ENCODE measurements at regions not wholly inside any gene's neighbourhood (a gene's known extent, or its start where the extent isn't known, plus 50 kb on each side); places are given as distances from the start of the nearest gene placed in this dataset.

DNA sequence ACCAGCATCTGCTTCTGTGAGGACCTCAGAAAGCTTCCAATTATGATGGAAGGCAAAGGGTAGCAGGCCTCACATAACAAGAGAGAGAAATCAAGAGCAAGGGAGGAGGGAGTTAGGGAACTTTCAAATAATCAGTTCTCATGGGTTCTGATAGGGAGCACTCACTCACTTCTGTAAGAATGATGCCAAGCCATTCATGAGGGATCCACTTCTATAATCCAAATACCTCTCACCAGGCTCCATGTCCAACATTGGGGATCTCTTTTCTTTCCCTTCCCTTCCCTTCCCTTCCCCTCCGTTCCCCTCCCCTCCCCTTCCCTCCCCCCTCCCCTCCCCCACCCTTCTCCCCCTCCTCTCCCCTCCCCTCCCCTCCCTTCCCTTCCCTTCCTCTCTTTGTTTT lies 884.6 kb upstream of the GHITM start:
- Histone ChIP-seq H3K27ac (ENCODE audit: low read length) (no peak overlapping the region), H3K9me3 (ENCODE audit: insufficient read depth, low read length) (no peaks in the 10 kb centered on the region), H2AFZ (ENCODE audit: low read depth, low read length) (no peak overlapping the region), H3K79me2 (ENCODE audit: low read length) (no peaks in the 10 kb centered on the region), H3K27me3 (ENCODE audit: low read depth, low read length) (no peaks in the 10 kb centered on the region), H3K4me2 (ENCODE audit: low read length) (no peak overlapping the region), H3K4me3 (ENCODE audit: low read length) (no peak overlapping the region), H3K9ac (ENCODE audit: low read length) (no peak overlapping the region), H3K4me1 (ENCODE audit: low read length) (no peaks in the 10 kb centered on the region), H4K20me1 (ENCODE audit: insufficient read depth, low read length) (no peaks in the 10 kb centered on the region), H3K36me3 (replicated peaks; ENCODE audit: low read depth, low read length) (no peaks in the 10 kb centered on the region)
- TF ChIP-seq EZH2phosphoT487 (IDR thresholded peaks at IDR 0.05; ENCODE audit: low read depth): no peak
- TF ChIP-seq CTCF (IDR thresholded peaks at IDR 0.05; ENCODE audit: low read depth, low read length): no peak

DNA sequence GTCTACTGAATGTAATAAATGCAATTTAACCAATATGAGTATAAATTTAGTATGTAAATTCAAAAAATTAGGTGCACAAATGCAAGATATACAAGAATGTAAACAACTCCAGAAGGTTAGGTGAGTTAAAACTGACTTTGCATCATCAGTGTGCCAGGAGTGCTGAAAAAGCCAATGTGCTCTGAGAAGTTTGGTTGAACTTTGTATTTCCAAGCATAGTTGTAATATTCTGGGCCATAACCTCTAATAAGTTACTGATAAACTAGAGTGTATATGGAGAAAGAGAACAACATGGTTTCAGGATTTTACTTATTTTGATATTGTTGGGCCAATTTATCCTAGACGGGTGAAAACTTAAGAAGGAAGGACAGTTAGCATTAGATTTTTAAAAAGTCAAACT lies 876.9 kb upstream of the GHITM start:
- Histone ChIP-seq H3K4me2 (ENCODE audit: low read length) (no peak overlapping the region), H3K27ac (ENCODE audit: low read length) (no peak overlapping the region), H3K79me2 (ENCODE audit: low read length) (no peaks in the 10 kb centered on the region), H2AFZ (ENCODE audit: low read depth, low read length) (no peak overlapping the region), H3K9ac (ENCODE audit: low read length) (no peak overlapping the region), H3K27me3 (ENCODE audit: low read depth, low read length) (no peaks in the 10 kb centered on the region), H3K36me3 (replicated peaks; ENCODE audit: low read depth, low read length) (no peaks in the 10 kb centered on the region), H3K4me3 (ENCODE audit: low read length) (no peak overlapping the region), H3K4me1 (ENCODE audit: low read length) (no peaks in the 10 kb centered on the region), H4K20me1 (ENCODE audit: insufficient read depth, low read length) (no peaks in the 10 kb centered on the region), H3K9me3 (ENCODE audit: insufficient read depth, low read length) (no peaks in the 10 kb centered on the region)
- no peak for TF ChIP-seq EZH2phosphoT487 (IDR thresholded peaks at IDR 0.05; ENCODE audit: low read depth)

DNA sequence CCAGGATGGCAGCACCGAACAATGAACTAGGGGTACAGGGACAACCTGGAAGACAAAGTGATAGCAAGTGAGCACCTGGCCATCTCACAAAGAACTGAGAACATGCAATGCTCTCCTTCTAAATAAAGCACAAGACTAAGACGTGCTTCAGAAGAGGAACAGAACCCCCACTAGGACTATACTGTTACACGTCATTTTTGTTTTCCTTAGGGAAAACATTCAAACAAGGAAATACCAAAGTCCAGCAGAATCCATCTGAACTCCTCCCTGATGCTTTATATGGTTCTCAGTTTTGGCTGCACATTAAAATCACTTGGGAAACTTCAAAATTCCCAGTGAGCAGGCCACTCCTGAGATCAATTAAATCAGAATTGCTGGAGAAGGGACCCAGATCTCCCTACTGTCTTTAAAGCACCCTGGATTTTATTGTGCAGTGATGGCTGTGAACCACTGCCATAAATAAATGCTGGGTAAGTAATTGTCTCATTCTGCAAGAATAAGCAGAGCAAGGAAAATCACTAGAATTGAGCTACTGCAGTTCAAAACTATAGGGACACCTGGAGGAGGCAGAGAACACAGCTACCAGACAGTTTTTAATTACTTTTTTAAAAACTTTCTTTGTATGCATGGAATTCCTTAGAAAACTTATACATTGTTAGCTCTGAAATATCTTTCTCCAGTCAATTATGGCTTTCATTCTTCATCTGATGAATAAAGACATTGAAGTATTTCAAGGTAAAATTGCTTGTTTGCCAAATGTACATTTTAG lies 866.5 kb upstream of the GHITM start:
- H3K9me3 ChIP-seq (ENCODE audit: insufficient read depth, low read length): no peaks in the 10 kb centered on the region
- H3K27me3 ChIP-seq (ENCODE audit: low read depth, low read length): no peaks in the 10 kb centered on the region
- no peak overlapping the region for H3K4me2 ChIP-seq (ENCODE audit: low read length)
- no peaks in the 10 kb centered on the region for H3K4me1 ChIP-seq (ENCODE audit: low read length)
- H3K36me3 ChIP-seq (replicated peaks; ENCODE audit: low read depth, low read length): no peaks in the 10 kb centered on the region
- H3K9ac ChIP-seq (ENCODE audit: low read length): no peak overlapping the region
- no peaks in the 10 kb centered on the region for H4K20me1 ChIP-seq (ENCODE audit: insufficient read depth, low read length)
- H3K27ac ChIP-seq (ENCODE audit: low read length): no peak overlapping the region
- no peak overlapping the region for H3K4me3 ChIP-seq (ENCODE audit: low read length)
- no peaks in the 10 kb centered on the region for H3K79me2 ChIP-seq (ENCODE audit: low read length)
- no peak for TF ChIP-seq EZH2phosphoT487 (IDR thresholded peaks at IDR 0.05; ENCODE audit: low read depth)
- TF ChIP-seq CTCF (IDR thresholded peaks at IDR 0.05; ENCODE audit: low read depth, low read length): no peak
- H2AFZ ChIP-seq (ENCODE audit: low read depth, low read length): no peak overlapping the region

DNA sequence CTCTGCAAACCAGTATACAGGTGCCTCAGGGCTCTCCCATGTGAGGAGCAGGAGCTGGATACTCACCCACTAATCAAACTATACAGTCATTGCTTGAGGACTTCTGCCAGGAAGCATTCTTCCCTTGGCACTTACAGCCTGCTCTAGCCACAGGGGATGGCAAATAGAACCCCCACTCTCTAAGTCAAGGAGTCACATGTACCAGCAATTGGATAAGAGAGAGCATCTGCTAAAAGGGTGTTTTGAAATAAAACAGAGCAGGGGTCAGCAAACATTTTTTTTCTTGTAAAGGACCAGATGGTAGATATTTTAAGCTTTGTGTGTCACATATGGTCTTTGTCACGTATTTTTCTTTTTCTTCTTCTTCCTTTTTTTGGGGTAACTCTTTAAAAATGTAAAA lies 865.2 kb upstream of the GHITM start:
- H2AFZ ChIP-seq (ENCODE audit: low read depth, low read length): no peak overlapping the region
- H3K4me1 ChIP-seq (ENCODE audit: low read length): no peaks in the 10 kb centered on the region
- no peaks in the 10 kb centered on the region for H3K9me3 ChIP-seq (ENCODE audit: insufficient read depth, low read length)
- H3K27ac ChIP-seq (ENCODE audit: low read length): no peak overlapping the region
- H3K4me2 ChIP-seq (ENCODE audit: low read length): no peak overlapping the region
- TF ChIP-seq CTCF (IDR thresholded peaks at IDR 0.05; ENCODE audit: low read depth, low read length) (no peak), EZH2phosphoT487 (IDR thresholded peaks at IDR 0.05; ENCODE audit: low read depth) (no peak)
- H3K9ac ChIP-seq (ENCODE audit: low read length): no peak overlapping the region
- no peaks in the 10 kb centered on the region for H3K79me2 ChIP-seq (ENCODE audit: low read length)
- no peaks in the 10 kb centered on the region for H4K20me1 ChIP-seq (ENCODE audit: insufficient read depth, low read length)
- H3K27me3 ChIP-seq (ENCODE audit: low read depth, low read length): no peaks in the 10 kb centered on the region
- H3K4me3 ChIP-seq (ENCODE audit: low read length): no peak overlapping the region
- no peaks in the 10 kb centered on the region for H3K36me3 ChIP-seq (replicated peaks; ENCODE audit: low read depth, low read length)
